Ovary (tissue), 7 donors: ENCODE measurements at regions not wholly inside any gene's neighbourhood (a gene's known extent, or its start where the extent isn't known, plus 50 kb on each side); places are given as distances from the start of the nearest gene placed in this dataset.

Source experiments
- DNase-seq, 5 donors: peaks; one replicate each; pipeline ENCODE4 v3.0.0-alpha.2; 2019 to 2020
- H3K27ac ChIP-seq, 2 donors: fragments of 200-600 bp; one replicate each; pipeline versions ENCODE4 v1.5.1 to v1.8.0; 2019 to 2022
- H3K27me3 ChIP-seq: fragments of 200-600 bp; one replicate; pipeline ENCODE4 v1.8.0; 2022
- H3K36me3 ChIP-seq: fragments of 200-600 bp; sonication (generic); one replicate; pipeline ENCODE4 v1.5.1; 2019
- H3K4me1 ChIP-seq: one replicate; pipeline ENCODE4 v1.8.1; 2013; ENCODE audit warnings: mild to moderate bottlenecking, moderate library complexity; ENCODE audit not compliant: insufficient read depth
- H3K4me3 ChIP-seq: fragments of 200-600 bp; sonication (generic); one replicate; pipeline ENCODE4 v1.5.1; 2017
- H3K9me3 ChIP-seq, 2 donors: fragments of 200-600 bp in 1 of 2; sonication (generic) in 1 of 2; one replicate each; pipeline versions ENCODE4 v1.5.1 to v1.8.1; 2013 to 2019; ENCODE audit warnings: mild to moderate bottlenecking in 1 of 2, moderate library complexity in 1 of 2
- CTCF ChIP-seq, 3 donors: fragments of 450-650 bp in 2 of 3; fragments of 200-600 bp in 1 of 3; IDR thresholded peaks; one replicate each; pipeline versions ENCODE4 v1.5.1 to v1.8.0; 2016 to 2022; ENCODE audit warnings: antibody characterized with exemption in 3 of 3, mild to moderate bottlenecking in 1 of 3
- EP300 ChIP-seq: sonication (generic); formaldehyde crosslinking; IDR thresholded peaks from one replicate; pipeline ENCODE4 v1.6.1; 2017; ENCODE audit warnings: antibody characterized with exemption
- POLR2A ChIP-seq: fragments of 450-650 bp; IDR thresholded peaks from one replicate; pipeline ENCODE4 v1.6.1; 2017; ENCODE audit warnings: antibody characterized with exemption, mild to moderate bottlenecking, moderate library complexity
- WGBS, 3 donors: extraction: QIAGEN DNeasy Blood & Tissue Kit in 1 of 3; methylation state at CpG; one replicate each; pipeline versions ENCODE4 v1.1.5 to v1.1.7; 2013 to 2017; 5-methylcytosine and 5-hydroxymethylcytosine counted together
- intact Hi-C, 4 donors: fragments of 100-400 bp; cut with DNase I; formaldehyde crosslinking; loops; one replicate each; pipeline versions ENCODE4 v1.11.0 to v1.15.1; 2022 to 2023
- donor health status: DM: no; HTN: no; CAD: no; lungs with moderate emphysema.
- donor health status: DM: no; HTN: no; CAD: no.
- donor health status: Bipolar disorder and iron deficiency.
- donor health status: DM: no; HTN: no; CAD: no.
- donor health status: DM: yes; HTN: yes; CAD: no.

GRCh38 chr10:44196008-44196320 is 188.9 kb downstream of the CXCL12 start:
- DNase-seq: no peak
- H3K4me3 ChIP-seq: no peak overlapping the region
- peaks cover 16% of the 10 kb centered on the region for H3K4me1 ChIP-seq
- H3K36me3 ChIP-seq: no peaks in the 10 kb centered on the region
- WGBS, 3 donors: 84 to 87% (median 85%) methylated on average over 2 of the region's 2 CpGs
- H3K27ac ChIP-seq: no peak overlapping the region
- no peak for TF ChIP-seq POLR2A
- no peak for TF ChIP-seq EP300
- no peak for TF ChIP-seq CTCF (IDR thresholded peaks at IDR 0.05)
- H3K27me3 ChIP-seq: no peaks in the 10 kb centered on the region
- H3K9me3 ChIP-seq: no peaks in the 10 kb centered on the region
- intact Hi-C loops: no loop called here

DNA sequence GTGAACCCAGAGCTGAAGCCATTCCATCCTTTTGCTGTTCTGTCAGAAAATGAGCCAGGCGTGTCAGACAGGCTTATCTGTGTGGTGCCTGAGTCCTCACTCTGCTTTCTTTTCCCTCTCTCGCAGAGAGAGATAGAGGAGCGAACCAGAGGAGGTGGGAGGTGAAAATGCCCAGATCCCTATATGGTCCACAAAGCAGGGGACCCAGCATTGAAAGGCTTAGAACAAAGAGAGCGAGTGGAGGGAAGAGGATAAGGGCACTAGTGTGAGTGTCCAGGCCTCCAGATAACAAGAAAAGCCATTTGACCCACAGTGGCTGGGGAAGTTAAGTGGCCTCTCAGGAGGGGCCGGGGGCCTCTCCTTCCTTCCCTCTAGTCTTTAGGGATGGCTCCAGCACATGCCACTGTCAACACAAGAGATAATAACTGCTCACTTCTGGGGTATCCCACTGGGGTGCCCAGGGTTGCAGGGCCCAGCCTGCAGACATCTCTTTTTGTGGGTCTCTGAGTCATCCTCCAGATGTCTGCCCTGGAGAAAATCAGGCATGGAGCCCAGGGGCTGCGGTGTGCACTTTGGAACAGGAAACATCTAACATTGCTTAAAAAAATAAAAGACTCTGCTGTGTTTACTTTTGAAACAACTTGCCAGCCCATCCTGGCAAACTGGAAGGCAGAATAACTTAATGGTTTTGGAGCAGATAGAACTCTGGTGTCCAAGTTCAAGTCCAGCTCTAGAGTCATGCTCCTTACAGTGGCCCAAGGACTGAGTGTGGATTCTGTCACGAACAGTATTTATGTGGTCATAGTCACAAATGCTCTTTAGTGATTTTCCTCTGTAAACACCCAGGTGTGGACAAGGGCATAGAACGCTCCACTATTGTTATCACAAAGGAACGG is 189.5 kb downstream of the CXCL12 start:
- WGBS, 3 donors: 35 to 51% (median 48%) methylated on average over 9 of the region's 9 CpGs
- Histone ChIP-seq H3K27ac (no peak overlapping the region), H3K4me3 (no peak overlapping the region), H3K9me3 (no peaks in the 10 kb centered on the region), H3K4me1 (peaks cover 16% of the 10 kb centered on the region), H3K27me3 (no peaks in the 10 kb centered on the region), H3K36me3 (no peaks in the 10 kb centered on the region)
- peak; percentile 42 to 80 (median 66) for DNase-seq
- no peak for TF ChIP-seq POLR2A
- intact Hi-C loops: no loop called here

DNA sequence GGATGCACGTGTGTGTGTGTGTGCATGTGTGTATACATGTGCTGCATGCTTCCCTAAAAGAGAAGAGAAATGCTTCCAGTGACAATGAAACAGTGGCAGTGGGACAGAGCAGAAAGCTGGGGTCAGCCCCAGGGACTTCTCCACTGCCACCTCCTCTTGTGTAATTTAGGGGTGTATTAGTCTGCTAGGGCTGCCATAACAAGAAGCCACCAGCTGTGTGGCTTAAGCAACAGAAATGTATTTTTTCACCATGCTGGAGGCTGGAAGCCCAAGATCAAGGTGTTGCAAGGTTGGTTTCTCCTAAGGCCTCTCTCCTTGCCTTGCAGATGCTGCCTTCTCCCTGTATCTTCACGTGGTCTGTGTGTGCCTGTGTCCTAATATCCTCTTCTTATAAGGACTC is 190.5 kb downstream of the CXCL12 start:
- Histone ChIP-seq H3K36me3 (no peaks in the 10 kb centered on the region), H3K4me3 (no peak overlapping the region), H3K9me3 (no peaks in the 10 kb centered on the region), H3K4me1 (peaks cover 16% of the 10 kb centered on the region), H3K27me3 (no peaks in the 10 kb centered on the region), H3K27ac (no peak overlapping the region)
- TF ChIP-seq POLR2A (no peak), CTCF (IDR thresholded peaks at IDR 0.05) (no peak), EP300 (no peak)
- 92 to 96% (median 95%) methylated on average over 2 of the region's 2 CpGs for WGBS, 3 donors
- DNase-seq: no peak
- intact Hi-C loops: no loop called here

DNA sequence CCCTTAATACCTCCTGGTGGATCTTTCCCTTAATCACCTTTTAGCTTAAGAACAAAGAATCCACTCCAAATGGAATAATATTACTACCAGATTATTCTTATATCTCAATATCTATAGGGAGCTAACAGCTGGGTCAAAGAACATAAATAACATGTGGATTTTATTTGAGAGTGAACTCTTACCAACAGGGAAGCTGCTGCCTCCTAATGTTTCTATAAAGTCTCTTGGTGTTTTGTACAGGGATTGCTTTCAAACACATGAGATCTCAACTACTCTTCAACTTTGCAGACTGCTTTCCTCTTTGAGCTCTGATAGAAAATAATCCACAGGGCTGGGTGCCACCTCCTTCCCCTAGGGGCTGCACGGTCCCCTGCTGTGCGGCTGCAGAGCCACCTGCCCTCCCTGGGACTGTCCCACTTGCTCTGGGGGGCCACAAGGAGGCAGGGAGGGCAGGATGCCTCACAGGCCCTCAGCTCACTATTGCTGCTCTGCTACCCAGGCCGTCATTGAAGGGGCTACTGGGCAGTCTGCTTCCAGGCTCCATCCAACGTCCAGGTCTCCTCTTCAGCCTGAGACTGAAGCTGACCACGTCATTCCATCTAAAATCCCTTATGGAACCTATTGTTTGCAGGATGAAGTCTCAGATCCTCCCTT is 191.2 kb downstream of the CXCL12 start:
- Histone ChIP-seq H3K36me3 (no peaks in the 10 kb centered on the region), H3K4me3 (no peak overlapping the region), H3K9me3 (no peaks in the 10 kb centered on the region), H3K27me3 (no peaks in the 10 kb centered on the region), H3K4me1 (peaks cover 13% of the 10 kb centered on the region), H3K27ac (no peak overlapping the region)
- no peak for DNase-seq
- intact Hi-C loops: no loop called here
- no peak for TF ChIP-seq POLR2A
- no peak for TF ChIP-seq EP300
- no peak for TF ChIP-seq CTCF (IDR thresholded peaks at IDR 0.05)
- 90 to 93% (median 93%) methylated on average over 5 of the region's 5 CpGs for WGBS, 3 donors

- Histone ChIP-seq H3K36me3 (no peaks in the 10 kb centered on the region), H3K27ac (no peak overlapping the region), H3K4me3 (no peak overlapping the region), H3K9me3 (no peaks in the 10 kb centered on the region), H3K27me3 (no peaks in the 10 kb centered on the region), H3K4me1 (peaks cover 9% of the 10 kb centered on the region)
- WGBS, 3 donors: 91 to 94% (median 91%) methylated on average over 3 of the region's 3 CpGs
- intact Hi-C loops: no loop called here
- no peak for TF ChIP-seq CTCF (IDR thresholded peaks at IDR 0.05)
- TF ChIP-seq EP300: no peak
- no peak for TF ChIP-seq POLR2A
- DNase-seq: no peak
These were observed 191.7 kb downstream of the CXCL12 start for GRCh38 chr10:44193166-44193565.
